ENCODE measurements at regions not wholly inside any gene's neighbourhood (a gene's known extent, or its start where the extent isn't known, plus 50 kb on each side); places are given as distances from the start of the nearest gene placed in this dataset.
A peak's percentile ranks its signal among the peaks of the same experiment; 100 is the strongest.

- no peak for DNase-seq
Observed at GRCh38 chr10:128499956-128500355, 373.7 kb upstream of the MKI67 start.

DNA sequence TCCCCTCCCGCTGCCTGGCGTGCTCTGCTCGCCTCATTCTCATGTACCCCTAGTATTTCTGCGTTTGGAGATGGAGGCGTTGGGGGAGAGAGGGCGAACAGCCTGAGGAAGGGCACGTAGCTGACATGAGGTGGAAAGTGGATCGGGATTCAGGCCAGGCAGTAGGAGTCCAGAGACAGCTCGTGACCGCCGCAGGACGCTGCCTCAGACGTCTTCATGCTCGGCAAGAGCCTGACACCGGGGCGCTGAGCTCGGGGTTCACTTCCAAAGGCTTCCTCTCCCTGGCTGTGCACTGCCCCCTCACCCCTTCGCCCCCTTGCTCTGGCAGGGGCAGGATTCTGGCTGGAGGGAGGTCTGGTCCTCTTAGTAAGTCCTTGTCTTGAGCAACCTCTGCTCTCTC is 374.4 kb upstream of the MKI67 start:
- DNase-seq: no peak

- no peak for DNase-seq
Observed at GRCh38 chr10:128505346-128505745, 379.1 kb upstream of the MKI67 start.

DNA sequence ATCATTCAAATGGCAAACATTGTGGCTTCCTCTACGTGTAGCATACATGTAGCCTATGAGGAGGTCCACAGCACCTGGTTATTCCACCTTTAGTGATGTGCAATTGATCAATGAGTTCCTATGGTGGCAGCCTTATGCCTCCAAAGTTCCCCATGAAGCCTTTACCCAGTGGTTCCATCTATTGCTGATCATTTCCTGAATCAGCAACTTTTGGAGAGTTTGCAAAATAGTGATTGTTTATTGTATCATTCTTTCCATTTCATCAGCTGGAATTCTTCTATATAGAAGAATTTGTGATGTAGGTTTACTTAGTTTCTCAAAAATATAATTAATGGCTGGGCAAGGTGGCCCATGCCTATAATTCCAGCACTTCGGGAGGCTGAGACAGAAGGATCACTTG is 380.2 kb upstream of the MKI67 start:
- DNase-seq: no peak

DNA sequence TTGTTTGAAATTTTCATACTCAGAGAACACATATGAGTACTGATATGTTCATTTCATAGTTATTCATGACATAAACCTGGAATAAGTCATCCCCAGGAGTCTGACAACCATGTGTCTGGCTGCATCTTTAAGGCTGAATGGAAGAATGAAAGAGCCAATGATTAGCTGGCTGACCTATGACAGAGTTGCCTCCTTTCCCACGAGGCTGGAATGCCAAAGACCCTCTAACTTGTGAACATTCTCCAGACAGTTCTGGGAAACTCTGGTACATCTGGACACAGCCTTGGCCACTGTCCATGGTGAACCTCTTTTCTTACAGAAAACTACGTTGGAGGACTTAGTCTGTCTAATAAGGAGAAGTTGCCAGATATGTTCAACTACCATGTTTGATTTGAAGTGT is 380.8 kb upstream of the MKI67 start:
- DNase-seq: no peak

DNA sequence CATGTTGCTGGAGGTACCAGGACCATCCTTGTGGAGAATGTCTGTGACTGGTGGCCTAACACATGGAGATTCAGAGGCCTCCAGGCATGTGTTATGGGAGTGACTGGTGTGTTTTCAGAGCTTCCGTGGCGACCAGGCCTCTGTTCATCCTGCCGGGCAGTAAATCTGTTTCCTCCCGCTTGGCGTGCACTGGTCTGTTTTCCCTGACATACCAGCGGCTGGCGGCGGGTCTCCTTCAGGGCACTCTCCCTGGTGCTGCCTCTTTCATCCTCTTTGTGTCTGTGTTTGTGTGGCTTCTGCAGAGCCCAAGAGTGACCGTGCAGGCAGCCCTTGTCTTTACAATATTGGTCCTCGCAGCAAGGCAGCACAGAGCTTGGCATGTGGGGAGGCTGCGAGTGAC is 385.1 kb upstream of the MKI67 start:
- DNase-seq: no peak

DNA sequence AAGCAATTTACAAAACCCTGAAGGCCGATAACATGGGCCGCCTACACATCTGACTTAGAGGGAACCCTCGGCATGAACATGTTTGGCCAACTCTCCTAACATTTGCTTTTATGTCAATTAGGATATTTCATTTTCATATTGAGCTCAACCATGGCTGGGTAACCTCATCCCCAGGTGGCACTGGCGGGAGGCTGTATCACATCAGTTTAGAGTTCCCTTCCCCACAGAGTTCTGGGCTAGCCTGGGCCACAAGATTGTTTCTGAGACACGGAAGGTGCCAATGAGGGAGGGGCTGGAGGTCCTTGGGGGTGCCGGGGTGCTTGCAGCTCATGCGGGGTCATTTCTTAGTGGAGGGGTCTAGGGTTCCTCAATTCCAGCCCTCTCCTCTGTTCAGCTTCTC is 386.5 kb upstream of the MKI67 start:
- no peak for DNase-seq

GRCh38 chr10:128514536-128514935 is 388.3 kb upstream of the MKI67 start:
- no peak for DNase-seq

DNA sequence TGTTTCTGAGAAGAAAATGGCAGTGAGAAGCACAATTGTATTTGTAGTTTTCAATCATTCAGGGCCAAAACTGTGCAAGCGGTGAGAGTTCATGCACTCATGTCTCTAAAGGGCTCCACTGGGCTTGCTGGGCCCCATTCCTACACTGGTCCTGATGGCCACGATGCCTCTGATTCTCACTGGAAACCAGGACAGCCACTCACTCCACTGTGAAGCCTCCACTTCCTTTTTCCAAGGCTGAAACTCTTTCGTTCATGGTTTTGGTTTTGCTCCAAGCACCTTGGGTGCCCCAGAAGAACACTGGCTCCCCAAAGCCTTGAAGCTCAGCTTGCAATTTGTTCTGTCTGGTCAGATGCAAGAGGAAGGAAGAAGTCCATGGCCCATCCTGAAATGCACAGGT is 390.0 kb upstream of the MKI67 start:
- no peak for DNase-seq

DNA sequence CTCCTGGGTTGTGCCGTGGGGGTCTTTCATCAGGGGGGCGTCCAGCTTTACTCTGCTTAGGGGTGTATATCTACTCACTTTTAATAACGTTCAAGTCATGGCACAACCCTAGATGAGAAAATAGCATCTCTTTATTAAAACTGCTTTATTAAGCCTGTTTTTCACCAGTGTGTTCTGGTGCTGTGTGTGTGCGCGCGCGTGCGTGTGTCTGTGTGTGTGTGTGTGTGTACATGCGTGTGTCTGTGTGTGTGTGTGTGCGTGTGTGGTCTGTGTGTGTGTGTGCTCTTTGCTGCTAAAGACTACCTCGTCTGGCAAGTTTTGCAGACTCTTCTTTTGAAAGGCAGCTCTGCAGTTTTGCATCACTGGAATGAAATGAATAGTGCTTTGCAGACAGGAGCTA is 390.9 kb upstream of the MKI67 start:
- DNase-seq: no peak

- DNase-seq: no peak
Observed at GRCh38 chr10:128518000-128518399, 391.8 kb upstream of the MKI67 start.

DNA sequence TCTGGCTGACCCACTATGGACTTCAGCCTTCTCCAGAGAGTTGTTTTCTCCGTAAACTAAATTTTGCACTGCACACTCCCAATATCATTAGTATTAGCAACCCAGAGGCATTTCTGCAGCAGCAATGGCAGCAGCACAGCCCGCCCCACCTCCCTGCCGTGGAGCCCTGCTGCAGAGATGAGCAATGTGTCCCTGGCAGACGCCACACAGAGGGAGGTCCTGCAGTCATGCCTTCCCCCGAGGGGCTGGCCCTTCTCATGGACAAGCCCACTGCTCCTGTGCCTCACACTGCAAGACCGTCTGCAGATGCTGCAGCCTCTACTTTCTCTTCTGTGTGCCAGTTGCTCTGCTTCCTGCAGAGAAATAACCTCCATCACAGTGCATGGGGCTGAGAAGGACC is 393.4 kb upstream of the MKI67 start:
- no peak for DNase-seq

- DNase-seq: no peak
Observed at GRCh38 chr10:128520211-128520815, 394.1 kb upstream of the MKI67 start.

DNA sequence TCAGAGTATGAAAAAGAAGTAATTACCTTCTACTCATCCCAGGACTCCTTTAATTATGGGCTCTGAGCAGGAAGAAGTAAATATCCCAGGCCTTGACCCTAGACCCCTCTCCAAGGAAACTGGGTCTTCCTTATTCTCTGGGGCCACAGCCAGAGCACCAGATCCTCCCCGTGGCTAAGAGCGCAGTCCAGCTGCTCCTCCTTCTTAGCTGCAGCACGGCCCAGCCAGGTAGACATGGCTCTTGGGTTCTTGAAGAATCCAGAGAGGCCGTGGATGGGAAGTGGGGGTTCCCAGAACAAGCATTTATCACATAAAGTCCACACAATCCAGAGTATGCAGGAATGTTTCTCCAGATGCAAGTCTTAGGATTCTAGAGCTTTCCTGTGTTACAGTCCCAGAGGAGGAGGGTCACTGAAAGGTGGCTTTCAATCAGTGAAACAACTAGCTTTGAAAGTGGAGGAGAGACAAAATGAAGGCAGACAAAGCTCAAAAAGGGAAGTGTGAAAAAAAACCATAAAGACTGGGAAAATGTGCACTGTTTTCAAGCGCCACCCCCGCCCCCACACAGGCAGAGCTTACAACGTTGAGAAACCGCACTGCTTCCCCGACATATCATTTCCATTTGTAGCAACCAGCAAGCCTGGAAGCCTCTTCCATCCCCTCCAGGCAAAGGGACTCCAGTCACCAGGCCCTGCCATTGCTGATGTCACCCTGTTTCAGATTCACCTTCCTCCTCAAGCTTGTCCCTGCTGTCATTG is 396.5 kb upstream of the MKI67 start:
- DNase-seq: peak; percentile 17

DNA sequence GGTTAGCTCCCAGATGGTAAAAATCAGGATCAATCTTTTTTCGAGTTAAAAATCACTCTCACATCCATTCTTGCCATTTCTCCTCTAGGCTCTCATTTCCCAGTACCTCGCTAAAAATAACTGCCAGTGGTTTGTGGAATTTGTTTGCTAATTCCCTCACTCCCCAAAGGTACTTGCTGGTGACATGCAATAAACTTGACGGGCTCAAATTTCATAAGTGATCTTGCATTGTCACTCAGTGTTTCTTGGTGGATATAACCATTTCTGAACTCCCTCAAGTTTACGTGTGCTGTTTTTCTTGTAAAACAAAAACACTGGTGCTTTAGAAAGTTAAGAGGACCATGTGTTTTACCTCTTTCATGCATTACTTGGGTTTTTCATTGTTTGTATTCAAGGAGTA is 399.2 kb upstream of the MKI67 start:
- DNase-seq: no peak

GRCh38 chr10:128525936-128526335 is 399.7 kb upstream of the MKI67 start:
- DNase-seq: no peak

- no peak for DNase-seq
Observed at GRCh38 chr10:128526791-128527375, 400.7 kb upstream of the MKI67 start.

- DNase-seq: no peak
Observed at GRCh38 chr10:128527711-128528110, 401.5 kb upstream of the MKI67 start.

DNA sequence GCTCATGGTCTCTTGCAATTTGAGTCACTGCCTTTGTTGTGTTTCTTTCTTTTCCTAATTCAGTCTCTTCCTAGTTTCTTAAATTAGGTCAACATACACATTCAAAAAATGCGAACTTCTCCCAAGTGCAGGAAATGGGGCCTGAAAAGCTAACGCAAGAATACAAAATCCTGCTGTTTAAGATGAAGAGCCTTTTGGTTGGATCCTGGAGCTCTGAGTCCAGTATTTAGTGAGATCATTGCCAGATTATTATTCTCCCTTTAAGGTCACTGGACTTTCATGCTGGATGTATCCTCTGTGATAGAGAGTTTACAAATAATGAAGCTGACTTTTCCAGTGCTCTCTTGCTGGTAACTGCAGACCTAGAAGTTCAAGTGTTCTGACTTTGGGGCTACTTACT is 401.9 kb upstream of the MKI67 start:
- no peak for DNase-seq

DNA sequence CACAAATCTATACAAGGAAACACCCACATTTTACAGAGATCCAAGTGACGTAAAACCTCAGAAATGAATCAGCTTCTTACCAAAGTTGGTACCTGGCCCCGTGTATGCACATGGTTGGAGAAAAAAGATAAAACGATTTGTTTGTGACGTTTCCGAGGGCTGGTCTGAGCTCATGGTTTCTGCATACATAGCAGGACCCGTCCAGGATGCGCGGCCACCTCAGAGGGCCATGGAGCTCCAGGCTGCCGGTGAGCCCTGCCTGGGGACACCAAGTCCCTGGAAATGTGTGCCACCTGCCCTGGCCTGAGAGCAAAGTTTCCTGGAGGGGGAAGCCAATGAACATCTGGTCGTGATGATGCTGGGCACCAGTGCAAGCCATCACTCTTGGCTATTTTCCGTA is 402.6 kb upstream of the MKI67 start:
- no peak for DNase-seq

DNA sequence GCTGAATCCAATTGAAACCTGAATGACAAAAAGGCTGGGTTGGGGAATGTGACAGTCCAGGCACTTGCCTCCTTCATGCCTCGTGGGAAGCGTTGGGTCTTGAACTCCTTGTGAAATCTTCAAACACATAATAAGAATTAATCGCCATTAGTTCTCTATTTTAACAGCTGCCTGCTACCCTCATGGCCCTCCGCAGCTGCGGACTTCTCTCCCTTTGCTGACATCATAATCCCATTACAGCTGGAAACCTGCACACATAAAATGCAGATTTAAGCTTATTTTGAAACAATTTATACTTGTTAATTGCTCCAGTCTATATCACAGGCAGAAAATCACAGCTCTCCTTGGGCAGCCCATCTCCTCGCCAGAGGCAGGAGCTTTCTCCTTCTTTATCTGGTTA is 403.0 kb upstream of the MKI67 start:
- DNase-seq: no peak

- DNase-seq: peak; percentile 34
Observed at GRCh38 chr10:128530301-128530700, 404.1 kb upstream of the MKI67 start.

DNA sequence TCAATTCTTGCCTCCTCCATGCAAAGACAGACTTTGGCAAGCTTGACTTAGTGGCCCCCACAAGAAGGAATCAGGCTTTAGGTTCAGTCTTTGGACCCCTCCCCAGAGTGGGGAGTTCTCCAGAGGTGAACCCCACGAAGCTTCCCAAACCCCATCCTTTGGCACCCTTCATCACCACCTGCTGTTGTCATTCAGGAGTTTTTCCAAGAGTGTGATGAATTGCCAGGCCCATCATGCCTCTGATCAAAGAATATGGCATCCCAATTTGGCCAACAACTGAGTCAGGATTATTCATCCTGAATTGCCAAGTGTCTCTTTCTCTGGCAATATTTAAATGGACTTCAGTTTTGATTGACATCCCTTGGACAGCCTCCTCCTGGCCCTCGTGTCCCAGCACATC is 404.7 kb upstream of the MKI67 start:
- no peak for DNase-seq

DNA sequence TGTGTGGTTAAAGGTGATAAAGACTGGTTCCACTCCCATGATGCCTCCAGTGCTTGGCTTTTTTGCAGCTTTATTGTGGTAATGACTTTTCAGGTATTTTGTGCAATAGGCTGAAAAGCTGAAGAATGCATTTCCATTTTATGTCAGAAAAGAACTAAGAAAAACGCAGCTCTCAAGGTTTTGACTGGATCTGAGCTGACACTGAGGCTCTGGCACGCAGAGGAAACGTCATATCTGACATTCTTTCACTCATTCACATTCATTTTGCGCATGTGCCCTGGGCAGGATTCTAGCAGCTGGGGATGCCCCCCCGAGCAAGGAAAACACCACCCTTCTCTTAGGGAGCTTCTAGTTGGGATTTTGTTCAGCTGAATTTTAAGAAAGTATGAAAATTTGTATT is 408.5 kb upstream of the MKI67 start:
- DNase-seq: no peak

- no peak for DNase-seq
Observed at GRCh38 chr10:128536259-128536658, 410.0 kb upstream of the MKI67 start.
